Breast epithelium (tissue), 3 donors: ENCODE measurements at regions not wholly inside any gene's neighbourhood (a gene's known extent, or its start where the extent isn't known, plus 50 kb on each side); places are given as distances from the start of the nearest gene placed in this dataset.

Experiments used
- POLR2A ChIP-seq: fragments of 450-650 bp; IDR thresholded peaks from one replicate; pipeline ENCODE4 v1.6.1; 2016; ENCODE audit warnings: antibody characterized with exemption, mild to moderate bottlenecking, moderate library complexity
- POLR2AphosphoS5 ChIP-seq, 3 donors: sonication (generic); formaldehyde crosslinking; IDR thresholded peaks; one replicate each; pipeline ENCODE4 v1.6.1; 2017; ENCODE audit warnings: antibody characterized with exemption in 3 of 3
- TF ChIP-seq, protein P1 (sequence below), 3 donors: fragments of 450-650 bp; IDR thresholded peaks; one replicate each; pipeline ENCODE4 v1.5.1; 2016 to 2017; ENCODE audit warnings: antibody characterized with exemption in 3 of 3, mild to moderate bottlenecking in 3 of 3, moderate library complexity in 3 of 3

GRCh38 chr7:11319491-11320274 lies 346.0 kb downstream of the PHF14 start:
- TF ChIP-seq, protein P1, sequence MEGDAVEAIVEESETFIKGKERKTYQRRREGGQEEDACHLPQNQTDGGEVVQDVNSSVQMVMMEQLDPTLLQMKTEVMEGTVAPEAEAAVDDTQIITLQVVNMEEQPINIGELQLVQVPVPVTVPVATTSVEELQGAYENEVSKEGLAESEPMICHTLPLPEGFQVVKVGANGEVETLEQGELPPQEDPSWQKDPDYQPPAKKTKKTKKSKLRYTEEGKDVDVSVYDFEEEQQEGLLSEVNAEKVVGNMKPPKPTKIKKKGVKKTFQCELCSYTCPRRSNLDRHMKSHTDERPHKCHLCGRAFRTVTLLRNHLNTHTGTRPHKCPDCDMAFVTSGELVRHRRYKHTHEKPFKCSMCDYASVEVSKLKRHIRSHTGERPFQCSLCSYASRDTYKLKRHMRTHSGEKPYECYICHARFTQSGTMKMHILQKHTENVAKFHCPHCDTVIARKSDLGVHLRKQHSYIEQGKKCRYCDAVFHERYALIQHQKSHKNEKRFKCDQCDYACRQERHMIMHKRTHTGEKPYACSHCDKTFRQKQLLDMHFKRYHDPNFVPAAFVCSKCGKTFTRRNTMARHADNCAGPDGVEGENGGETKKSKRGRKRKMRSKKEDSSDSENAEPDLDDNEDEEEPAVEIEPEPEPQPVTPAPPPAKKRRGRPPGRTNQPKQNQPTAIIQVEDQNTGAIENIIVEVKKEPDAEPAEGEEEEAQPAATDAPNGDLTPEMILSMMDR (IDR thresholded peaks at IDR 0.05): no peak
- TF ChIP-seq POLR2A: no peak
- no peak for TF ChIP-seq POLR2AphosphoS5 (IDR thresholded peaks at IDR 0.05)
